HG02759 (cell line): ENCODE measurements at regions not wholly inside any gene's neighbourhood (a gene's known extent, or its start where the extent isn't known, plus 50 kb on each side); places are given as distances from the start of the nearest gene placed in this dataset.
"Not testable (repeated sequence)": the region's sequence is repeated elsewhere in the genome, so short reads cannot be mapped to it uniquely, and the experiment has no call there.

ENCODE experiments used
- ATAC-seq: cut with Tn5 transposase; IDR thresholded peaks from one replicate; pipeline ENCODE4 v1.9.1; 2021; ENCODE audit warnings: mild to moderate bottlenecking, moderate library complexity; ENCODE audit not compliant: unreplicated experiment

- no peak for ATAC-seq
Measured at GRCh38 chr2:210730672-210731071, 174.3 kb downstream of the CPS1 start.

GRCh38 chr2:210746826-210747225 is 190.4 kb downstream of the CPS1 start:
- not testable (repeated sequence) for ATAC-seq

GRCh38 chr2:210752532-210752931 is 196.1 kb downstream of the CPS1 start:
- no peak for ATAC-seq

- no peak for ATAC-seq
Measured at GRCh38 chr2:210753386-210753785, 197.0 kb downstream of the CPS1 start.

- no peak for ATAC-seq
Measured at GRCh38 chr2:210756855-210757254, 200.5 kb downstream of the CPS1 start.

- ATAC-seq = no peak
Measured at GRCh38 chr2:210762604-210763588, 206.5 kb downstream of the CPS1 start.

- no peak for ATAC-seq
Measured at GRCh38 chr2:210768329-210768910, 212.0 kb downstream of the CPS1 start.

- ATAC-seq = no peak
Measured at GRCh38 chr2:210776756-210777155, 220.4 kb downstream of the CPS1 start.

- no peak for ATAC-seq
Measured at GRCh38 chr2:210782222-210782621, 225.8 kb downstream of the CPS1 start.

- ATAC-seq = not testable (repeated sequence)
Measured at GRCh38 chr2:210787831-210788230, 231.4 kb downstream of the CPS1 start.

GRCh38 chr2:210792000-210792399 is 235.6 kb downstream of the CPS1 start:
- no peak for ATAC-seq

- no peak for ATAC-seq
Measured at GRCh38 chr2:210795506-210795905, 239.1 kb downstream of the CPS1 start.

- ATAC-seq = no peak
Measured at GRCh38 chr2:210798180-210798579, 241.8 kb downstream of the CPS1 start.

GRCh38 chr2:210814251-210815025 is 258.0 kb downstream of the CPS1 start:
- no peak for ATAC-seq

GRCh38 chr2:210816769-210817168 is 260.4 kb downstream of the CPS1 start:
- ATAC-seq = no peak

GRCh38 chr2:210818473-210818872 is 262.1 kb downstream of the CPS1 start:
- no peak for ATAC-seq

GRCh38 chr2:210833403-210833802 is 277.0 kb downstream of the CPS1 start:
- ATAC-seq = no peak

- no peak for ATAC-seq
Measured at GRCh38 chr2:210839034-210839433, 282.6 kb downstream of the CPS1 start.

- no peak for ATAC-seq
Measured at GRCh38 chr2:210839450-210839849, 283.1 kb downstream of the CPS1 start.

GRCh38 chr2:210842896-210843295 is 286.5 kb downstream of the CPS1 start:
- no peak for ATAC-seq

- ATAC-seq = no peak
Measured at GRCh38 chr2:210844016-210844415, 287.6 kb downstream of the CPS1 start.
